PC-3 (cell line): ENCODE measurements at regions not wholly inside any gene's neighbourhood (a gene's known extent, or its start where the extent isn't known, plus 50 kb on each side); places are given as distances from the start of the nearest gene placed in this dataset.

ENCODE experiments used
- ATAC-seq: fragments of 200-7000 bp; cut with Tn5 transposase; 2 replicates; pipeline ENCODE4 v1.9.1; 2020; ENCODE audit warnings: mild to moderate bottlenecking, moderate library complexity
- BruUV-seq: library from RNA; stranded (reverse); fragments of 400-500 nt; replicated peaks from 2 replicates; lab custom pipeline; 2021; lab: Mats Ljungman, UMichigan
- CTCF ChIA-PET: fragments of 300-600 bp; sonication (Branson Sonifier 250); formaldehyde crosslinking; loops from one replicate; lab custom pipeline; 2022; ENCODE audit warnings: antibody characterized with exemption; lab: Charles Lee
- POLR2A ChIA-PET: fragments of 300-600 bp; sonication (Branson Sonifier 250); formaldehyde crosslinking; loops from one replicate; lab custom pipeline; 2022; ENCODE audit warnings: antibody characterized with exemption; ENCODE audit not compliant: unreplicated experiment; lab: Charles Lee
- DNase-seq: peaks from one replicate; pipeline ENCODE4 v3.0.0-alpha.2; 2015
- H2AFZ ChIP-seq: fragments of 300-600 bp; sonication (generic); 2 replicates; pipeline ENCODE4 v1.6.0; 2016; ENCODE audit warnings: antibody characterized with exemption, low read length
- H3F3A ChIP-seq: fragments of 300-600 bp; sonication (generic); one replicate; pipeline ENCODE4 v1.6.0; 2017; ENCODE audit warnings: antibody characterized with exemption, low read length, control low read depth, mild to moderate bottlenecking; ENCODE audit not compliant: unreplicated experiment
- H3K27ac ChIP-seq: fragments of 300-600 bp; sonication (generic); 2 replicates; pipeline ENCODE4 v1.5.1; 2016; ENCODE audit warnings: mild to moderate bottlenecking, low read length
- H3K27me3 ChIP-seq: fragments of 300-600 bp; sonication (generic); 2 replicates; pipeline ENCODE4 v1.6.1; 2016; ENCODE audit warnings: low read length, mixed read lengths
- H3K36me3 ChIP-seq: fragments of 300-600 bp; sonication (generic); 2 replicates; pipeline ENCODE4 v1.6.1; 2016; ENCODE audit warnings: low read depth, mixed run types, low read length, mixed read lengths
- H3K4me1 ChIP-seq: fragments of 300-600 bp; sonication (generic); 2 replicates; pipeline ENCODE4 v1.5.1; 2016; ENCODE audit warnings: low read length; ENCODE audit not compliant: insufficient read depth
- H3K4me2 ChIP-seq: fragments of 300-600 bp; sonication (generic); 2 replicates; pipeline ENCODE4 v1.6.0; 2016; ENCODE audit warnings: low read length
- H3K4me3 ChIP-seq: fragments of 300-600 bp; sonication (generic); 2 replicates; pipeline ENCODE4 v1.5.1; 2016; ENCODE audit warnings: mild to moderate bottlenecking, low read length, mixed read lengths
- H3K79me2 ChIP-seq: fragments of 300-600 bp; sonication (generic); 2 replicates; pipeline ENCODE4 v1.6.1; 2017; ENCODE audit warnings: low read length, mixed read lengths
- H3K9ac ChIP-seq: fragments of 300-600 bp; sonication (generic); 2 replicates; pipeline ENCODE4 v1.6.0; 2016; ENCODE audit warnings: mild to moderate bottlenecking, low read length
- H3K9me2 ChIP-seq: fragments of 300-600 bp; sonication (generic); replicated peaks from 2 replicates; pipeline ENCODE4 v1.6.1; 2016; ENCODE audit warnings: mixed run types, low read length, mixed read lengths
- H3K9me3 ChIP-seq: fragments of 300-600 bp; sonication (generic); 2 replicates; pipeline ENCODE4 v1.6.1; 2016; ENCODE audit warnings: low read length, mixed read lengths
- H4K20me1 ChIP-seq: fragments of 300-600 bp; sonication (generic); 2 replicates; pipeline ENCODE4 v1.6.1; 2016; ENCODE audit warnings: low read length, mixed read lengths
- EZH2 ChIP-seq: fragments of 300-600 bp; sonication (generic); IDR thresholded peaks from one replicate; pipeline ENCODE4 v1.6.1; 2017; ENCODE audit warnings: antibody characterized with exemption, mild to moderate bottlenecking, low read length; ENCODE audit not compliant: unreplicated experiment
- EZH2phosphoT487 ChIP-seq: fragments of 300-600 bp; sonication (generic); IDR thresholded peaks from 2 replicates; pipeline ENCODE4 v1.6.1; 2018; ENCODE audit warnings: mild to moderate bottlenecking, antibody characterized with exemption, low read length, borderline replicate concordance
- intact Hi-C: fragments of 100-400 bp; cut with micrococcal nuclease; formaldehyde crosslinking; loops from 2 replicates; pipeline ENCODE4 v1.9.0; 2023
- TF ChIP-seq, protein P1 (sequence below): fragments of 300-600 bp; sonication (generic); conservative IDR thresholded peaks from 2 replicates; pipeline ENCODE4 v1.5.1; 2017; ENCODE audit warnings: antibody characterized with exemption, low read depth, mild to moderate bottlenecking, low read length

DNA sequence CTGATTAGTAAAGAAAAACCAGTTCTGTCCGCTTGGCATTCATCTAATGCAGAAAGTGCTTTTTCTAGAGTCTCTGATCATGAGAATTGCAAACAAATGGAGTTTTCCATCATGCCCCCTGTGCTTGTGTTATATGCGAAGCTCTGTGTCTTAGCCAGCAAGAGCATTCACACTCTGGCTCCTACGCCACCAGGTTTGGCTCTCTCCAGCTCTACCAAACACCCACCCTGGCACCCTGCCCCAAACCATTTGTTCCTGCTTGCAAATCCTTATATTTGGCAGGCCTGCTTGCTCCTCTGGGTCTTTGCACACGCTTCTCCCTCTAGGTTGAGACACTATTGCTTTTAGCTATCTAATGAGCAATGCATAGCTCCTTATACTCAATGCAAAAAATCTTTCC is 204.1 kb upstream of the CYRIA start:
- ATAC-seq (no peak), DNase-seq (no peak)
- H2AFZ ChIP-seq, result no peak overlapping the region
- POLR2A ChIA-PET, result no interaction called here
- H3K27ac ChIP-seq, result no peak overlapping the region
- H3K4me2 ChIP-seq, result no peak overlapping the region
- H4K20me1 ChIP-seq, result no peaks in the 10 kb centered on the region
- 0 out of 2 replicates have a peak, but pooled peaks cover 3% of the 10 kb centered on the region for H3K9me3 ChIP-seq
- no TSS peak for BruUV-seq
- H3K4me3 ChIP-seq, result no peak overlapping the region
- intact Hi-C loops, result no loop called here
- H3K79me2 ChIP-seq, result no peaks in the 10 kb centered on the region
- no peaks in the 10 kb centered on the region for H3K27me3 ChIP-seq
- H3F3A ChIP-seq, result no peaks in the 10 kb centered on the region
- TF ChIP-seq EZH2phosphoT487, result no peak
- TF ChIP-seq EZH2, result no peak
- TF ChIP-seq, protein P1, sequence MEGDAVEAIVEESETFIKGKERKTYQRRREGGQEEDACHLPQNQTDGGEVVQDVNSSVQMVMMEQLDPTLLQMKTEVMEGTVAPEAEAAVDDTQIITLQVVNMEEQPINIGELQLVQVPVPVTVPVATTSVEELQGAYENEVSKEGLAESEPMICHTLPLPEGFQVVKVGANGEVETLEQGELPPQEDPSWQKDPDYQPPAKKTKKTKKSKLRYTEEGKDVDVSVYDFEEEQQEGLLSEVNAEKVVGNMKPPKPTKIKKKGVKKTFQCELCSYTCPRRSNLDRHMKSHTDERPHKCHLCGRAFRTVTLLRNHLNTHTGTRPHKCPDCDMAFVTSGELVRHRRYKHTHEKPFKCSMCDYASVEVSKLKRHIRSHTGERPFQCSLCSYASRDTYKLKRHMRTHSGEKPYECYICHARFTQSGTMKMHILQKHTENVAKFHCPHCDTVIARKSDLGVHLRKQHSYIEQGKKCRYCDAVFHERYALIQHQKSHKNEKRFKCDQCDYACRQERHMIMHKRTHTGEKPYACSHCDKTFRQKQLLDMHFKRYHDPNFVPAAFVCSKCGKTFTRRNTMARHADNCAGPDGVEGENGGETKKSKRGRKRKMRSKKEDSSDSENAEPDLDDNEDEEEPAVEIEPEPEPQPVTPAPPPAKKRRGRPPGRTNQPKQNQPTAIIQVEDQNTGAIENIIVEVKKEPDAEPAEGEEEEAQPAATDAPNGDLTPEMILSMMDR, result no peak
- no peaks in the 10 kb centered on the region for H3K9me2 ChIP-seq
- H3K9ac ChIP-seq, result no peak overlapping the region
- no peaks in the 10 kb centered on the region for H3K36me3 ChIP-seq
- CTCF ChIA-PET, result no interaction called here
- H3K4me1 ChIP-seq, result no peaks in the 10 kb centered on the region

DNA sequence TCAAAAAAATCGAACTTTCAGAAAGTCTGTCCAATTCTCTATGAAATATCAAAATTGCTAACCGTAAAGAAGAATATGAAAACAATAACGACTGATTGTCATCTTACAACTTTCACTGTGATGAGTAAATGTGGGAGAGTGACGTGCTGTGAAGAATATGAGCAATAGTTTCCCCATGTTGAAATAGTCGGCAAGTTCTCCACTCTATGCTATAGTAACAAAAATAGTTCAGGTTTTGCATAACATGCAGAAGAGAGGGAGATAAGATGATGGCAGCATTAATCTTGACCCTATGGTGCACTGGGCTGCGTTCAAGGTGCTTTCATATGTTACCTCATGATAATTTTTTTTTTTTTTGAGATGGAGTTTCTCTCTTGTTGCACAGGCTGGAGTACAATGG is 196.8 kb upstream of the CYRIA start:
- no peak for DNase-seq
- TF ChIP-seq EZH2phosphoT487, result no peak
- TF ChIP-seq EZH2, result no peak
- H3K9me2 ChIP-seq, result no peaks in the 10 kb centered on the region
- ChIA-PET CTCF (no interaction called here), POLR2A (no interaction called here)
- no peaks in the 10 kb centered on the region for H3K36me3 ChIP-seq
- no peaks in the 10 kb centered on the region for H3K4me1 ChIP-seq
- 0 out of 2 replicates have a peak, but pooled peaks cover 3% of the 10 kb centered on the region for H3K9me3 ChIP-seq
- intact Hi-C loops, result no loop called here
- no peak overlapping the region for H3K9ac ChIP-seq
- H3K4me3 ChIP-seq, result no peak overlapping the region
- H3K79me2 ChIP-seq, result no peaks in the 10 kb centered on the region
- H2AFZ ChIP-seq, result no peak overlapping the region
- H3K27ac ChIP-seq, result no peak overlapping the region
- no TSS peak for BruUV-seq
- no peak overlapping the region for H3K4me2 ChIP-seq
- ATAC-seq, result no peak
- H4K20me1 ChIP-seq, result no peaks in the 10 kb centered on the region
- H3K27me3 ChIP-seq, result no peaks in the 10 kb centered on the region
- no peaks in the 10 kb centered on the region for H3F3A ChIP-seq

DNA sequence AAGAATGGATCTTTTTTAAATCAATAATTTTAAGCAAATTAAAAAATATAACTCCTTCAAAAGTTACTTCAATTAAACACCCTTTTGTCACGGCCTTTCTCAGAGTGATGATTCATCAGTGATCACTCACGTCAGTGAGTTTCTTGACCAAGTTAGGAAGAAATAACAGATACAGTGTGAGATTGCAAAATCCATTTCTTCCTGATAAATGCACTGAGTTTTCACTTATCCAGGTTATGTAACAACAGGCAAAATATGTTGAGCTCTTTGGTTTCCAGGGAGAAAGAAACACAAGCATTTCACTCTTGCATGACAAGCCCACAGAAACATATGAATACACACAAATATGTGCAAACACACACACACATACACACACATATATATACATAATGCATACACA is 195.9 kb upstream of the CYRIA start:
- ChIA-PET CTCF (no interaction called here), POLR2A (no interaction called here)
- no peaks in the 10 kb centered on the region for H3F3A ChIP-seq
- H3K4me1 ChIP-seq, result no peaks in the 10 kb centered on the region
- H3K36me3 ChIP-seq, result no peaks in the 10 kb centered on the region
- BruUV-seq, result no TSS peak
- ATAC-seq (no peak), DNase-seq (no peak)
- 0 out of 2 replicates have a peak, but pooled peaks cover 3% of the 10 kb centered on the region for H3K9me3 ChIP-seq
- TF ChIP-seq, protein P1, result no peak
- TF ChIP-seq EZH2phosphoT487 (no peak), EZH2 (no peak)
- no peaks in the 10 kb centered on the region for H4K20me1 ChIP-seq
- intact Hi-C loops, result no loop called here
- no peak overlapping the region for H3K27ac ChIP-seq
- no peaks in the 10 kb centered on the region for H3K79me2 ChIP-seq
- H3K4me3 ChIP-seq, result no peak overlapping the region
- no peak overlapping the region for H3K9ac ChIP-seq
- no peak overlapping the region for H2AFZ ChIP-seq
- H3K27me3 ChIP-seq, result no peaks in the 10 kb centered on the region
- no peaks in the 10 kb centered on the region for H3K9me2 ChIP-seq
- H3K4me2 ChIP-seq, result no peak overlapping the region
